HCT116 (cell line): ENCODE measurements at regions not wholly inside any gene's neighbourhood (a gene's known extent, or its start where the extent isn't known, plus 50 kb on each side); places are given as distances from the start of the nearest gene placed in this dataset.

ENCODE experiments used
- ATAC-seq: fragments of 200-7000 bp; cut with Tn5 transposase; 2 replicates; pipeline ENCODE4 v1.9.1; 2020; ENCODE audit warnings: mild to moderate bottlenecking, moderate library complexity
- BruUV-seq: library from RNA; stranded (reverse); fragments of 400-500 nt; replicated peaks from 2 replicates; lab custom pipeline; 2021; lab: Mats Ljungman, UMichigan
- CTCF ChIA-PET: fragments of 300-600 bp; sonication (Branson Sonifier 250); formaldehyde crosslinking; loops from one replicate; lab custom pipeline; 2021; ENCODE audit warnings: antibody characterized with exemption; lab: Charles Lee
- POLR2A ChIA-PET: fragments of 300-600, 350-600 bp; sonication (Branson Sonifier 250); formaldehyde crosslinking; loops from one replicate; lab custom pipeline; 2021; ENCODE audit warnings: antibody characterized with exemption; lab: Charles Lee
- RAD21 ChIA-PET, 2 experiments: fragments of 300-600 bp; sonication (Branson Sonifier 250); formaldehyde crosslinking; loops; one replicate each; lab custom pipeline; 2023; ENCODE audit warnings: low total read pairs in 2 of 2; ENCODE audit not compliant: uncharacterized antibody in 2 of 2, unreplicated experiment in 2 of 2, low non-redundant PET in 1 of 2; lab: Charles Lee
- DNase-seq: peaks from one replicate; pipeline ENCODE4 v3.0.0-alpha.2; 2010; ENCODE audit warnings: low read depth, low spot score
- H2AFZ ChIP-seq: fragments of 200-600 bp; shearing (Covaris generic), sonication (generic); 2 replicates; pipeline ENCODE4 v1.6.1; 2017; ENCODE audit warnings: low read depth, mixed run types, mixed read lengths, antibody characterized with exemption, low read length; ENCODE audit not compliant: poor library complexity, severe bottlenecking
- H3K27ac ChIP-seq: 2 replicates; pipeline ENCODE4 v1.5.1; 2012; ENCODE audit warnings: low read depth, low read length
- H3K27me3 ChIP-seq: fragments of 200-600 bp; sonication (generic); 2 replicates; pipeline ENCODE4 v1.6.1; 2016; ENCODE audit warnings: mixed run types, low read length, mixed read lengths; ENCODE audit not compliant: insufficient read depth
- H3K36me3 ChIP-seq, 2 experiments: fragments of 200-500 bp in 1 of 2; fragments of 200-600 bp in 1 of 2; sonication (Bioruptor generic) in 1 of 2; sonication (generic) in 1 of 2; 2 replicates each; pipeline versions ENCODE4 v1.5.1 to v1.6.1; 2014 to 2016; ENCODE audit warnings: low read length in 2 of 2, inconsistent platforms in 1 of 2, mixed read lengths in 1 of 2, mixed run types in 1 of 2; ENCODE audit not compliant: insufficient read depth in 2 of 2, control insufficient read depth in 1 of 2
- H3K4me1 ChIP-seq, 2 experiments: fragments of 200-600 bp in 1 of 2; sonication (generic) in 1 of 2; 2 replicates each; pipeline versions ENCODE4 v1.5.1 to v1.6.1; 2012 to 2017; ENCODE audit warnings: low read length in 2 of 2, inconsistent platforms in 1 of 2, mild to moderate bottlenecking in 1 of 2, mixed read lengths in 1 of 2, mixed run types in 1 of 2, moderate library complexity in 1 of 2; ENCODE audit not compliant: insufficient read depth in 2 of 2, control insufficient read depth in 1 of 2
- H3K4me2 ChIP-seq: fragments of 200-600 bp; sonication (generic); 2 replicates; pipeline ENCODE4 v1.6.1; 2017; ENCODE audit warnings: mixed run types, low read length, mixed read lengths
- H3K4me3 ChIP-seq, 2 experiments: fragments of 200-600 bp in 1 of 2; sonication (generic) in 1 of 2; replicated peaks in 1 of 2; 2 replicates each; pipeline ENCODE4 v1.5.1; 2011 to 2016; ENCODE audit warnings: low read length in 2 of 2, control low read depth in 1 of 2, low read depth in 1 of 2, mild to moderate bottlenecking in 1 of 2, mixed read lengths in 1 of 2, mixed run types in 1 of 2
- H3K79me2 ChIP-seq: fragments of 200-600 bp; sonication (generic); 2 replicates; pipeline ENCODE4 v1.6.1; 2017; ENCODE audit warnings: mild to moderate bottlenecking, mixed run types, low read length, moderate library complexity, mixed read lengths; ENCODE audit not compliant: insufficient read depth
- H3K9ac ChIP-seq: fragments of 200-600 bp; sonication (generic); 2 replicates; pipeline ENCODE4 v1.6.1; 2016; ENCODE audit warnings: low read length, mixed read lengths
- H3K9me2 ChIP-seq: fragments of 200-600 bp; sonication (generic), shearing (Covaris generic); 2 replicates; pipeline ENCODE4 v1.6.1; 2017; ENCODE audit warnings: mixed run types, mild to moderate bottlenecking, moderate library complexity; ENCODE audit not compliant: insufficient read depth
- H3K9me3 ChIP-seq, 2 experiments: fragments of 200-500 bp in 1 of 2; fragments of 200-600 bp in 1 of 2; sonication (Bioruptor generic) in 1 of 2; sonication (generic) in 1 of 2; 2 replicates each; pipeline ENCODE4 v1.6.1; 2014 to 2017; ENCODE audit warnings: low read length in 2 of 2, mixed read lengths in 2 of 2, inconsistent platforms in 1 of 2, low read depth in 1 of 2, mild to moderate bottlenecking in 1 of 2, mixed run types in 1 of 2, moderate library complexity in 1 of 2; ENCODE audit not compliant: control insufficient read depth in 1 of 2, insufficient read depth in 1 of 2
- H4K20me1 ChIP-seq: fragments of 200-600 bp; sonication (generic), shearing (Covaris generic); 2 replicates; pipeline ENCODE4 v1.6.1; 2017; ENCODE audit warnings: mixed run types, mild to moderate bottlenecking, moderate library complexity; ENCODE audit not compliant: insufficient read depth
- JUND ChIP-seq: IDR thresholded peaks from 2 replicates; pipeline ENCODE4 v1.6.1; 2012
- TCF7L2 ChIP-seq: IDR thresholded peaks from 2 replicates; pipeline ENCODE4 v1.7.0; 2011; ENCODE audit warnings: borderline replicate concordance, inconsistent platforms; ENCODE audit not compliant: insufficient read depth, insufficient read length; ENCODE audit errors: extremely low read depth
- ZBTB33 ChIP-seq: IDR thresholded peaks from 2 replicates; pipeline ENCODE4 v1.6.1; 2011; ENCODE audit warnings: mild to moderate bottlenecking, low read length, moderate library complexity; ENCODE audit not compliant: insufficient replicate concordance; ENCODE audit errors: extremely low read depth
- intact Hi-C: fragments of 100-400 bp; cut with micrococcal nuclease; formaldehyde crosslinking; loops from 2 replicates; pipeline ENCODE4 v1.10.0; 2022

DNA sequence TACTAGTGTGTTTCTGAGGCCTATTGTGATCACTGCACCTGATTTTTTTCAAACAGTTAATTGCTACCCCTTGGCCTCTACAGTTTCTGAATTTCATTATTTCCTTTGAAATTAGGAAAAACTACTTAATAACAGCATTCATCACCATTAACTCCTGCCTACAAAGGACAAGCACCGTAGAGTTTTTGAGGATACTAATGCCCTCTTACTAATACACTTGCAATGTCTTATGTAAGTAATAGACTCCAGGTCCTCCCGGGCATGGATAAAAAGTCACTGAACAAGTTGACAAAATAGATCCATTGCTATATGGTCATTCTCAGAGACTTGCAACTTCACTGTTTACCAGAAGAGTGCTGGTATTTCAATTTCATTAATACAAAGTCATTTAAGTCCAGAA, 1172.5 kb downstream of the CDH12 start:
- intact Hi-C loops, result no loop called here
- ATAC-seq, result no peak
- Histone ChIP-seq H2AFZ (no peak overlapping the region), H3K4me3 (no peak overlapping the region), H3K9ac (no peak overlapping the region), H3K27me3 (no peaks in the 10 kb centered on the region), H3K36me3 (no peaks in the 10 kb centered on the region), H3K79me2 (no peaks in the 10 kb centered on the region), H3K4me2 (no peak overlapping the region), H3K9me3 (peaks cover 8 to 19% of the 10 kb centered on the region in 2 experiments; a peak in 2 of 4 replicates), H3K4me1 (no peaks in the 10 kb centered on the region), H3K27ac (no peak overlapping the region), H4K20me1 (no peaks in the 10 kb centered on the region; the same call in 1 of the 2 replicates), H3K9me2 (no peaks in the 10 kb centered on the region)
- no TSS peak for BruUV-seq
- ChIA-PET CTCF (no interaction called here), RAD21 (no interaction called here), POLR2A (no interaction called here)
- DNase-seq, result no peak
- TF ChIP-seq JUND (no peak), TCF7L2 (no peak)

DNA sequence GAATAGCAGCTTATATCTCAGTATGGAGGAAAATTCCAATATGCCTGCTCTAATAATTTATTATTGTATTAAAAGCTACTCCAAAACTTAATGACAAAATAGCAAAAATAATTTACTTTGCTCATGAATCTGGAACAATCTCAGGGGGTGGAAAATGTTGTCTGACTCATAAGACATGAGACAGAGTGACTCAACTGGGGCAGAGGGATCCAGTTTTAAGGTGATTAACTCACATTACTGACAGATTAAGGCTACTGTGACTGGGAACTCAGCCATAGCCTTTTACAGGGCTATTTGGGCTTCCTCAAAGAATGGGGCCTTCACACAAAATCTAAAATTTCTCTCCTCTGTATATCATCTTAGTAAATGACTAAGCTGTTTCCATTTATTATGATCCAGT, 1172.9 kb downstream of the CDH12 start:
- ChIA-PET CTCF (no interaction called here), RAD21 (no interaction called here), POLR2A (no interaction called here)
- intact Hi-C loops, result no loop called here
- no peaks in the 10 kb centered on the region for H3K9me2 ChIP-seq
- H3K4me3 ChIP-seq, result no peak overlapping the region
- H3K9ac ChIP-seq, result no peak overlapping the region
- no peak overlapping the region for H3K27ac ChIP-seq
- no peaks in the 10 kb centered on the region for H3K79me2 ChIP-seq
- H3K27me3 ChIP-seq, result no peaks in the 10 kb centered on the region
- no TSS peak for BruUV-seq
- no peak for DNase-seq
- no peak for TF ChIP-seq ZBTB33
- TF ChIP-seq, all 23 proteins: peak for 0
- Histone ChIP-seq H2AFZ (no peak overlapping the region), H3K4me2 (no peak overlapping the region), H3K4me1 (no peaks in the 10 kb centered on the region), H3K9me3 (peaks cover 8 to 19% of the 10 kb centered on the region in 2 experiments; a peak in 2 of 4 replicates), H3K36me3 (no peaks in the 10 kb centered on the region), H4K20me1 (no peaks in the 10 kb centered on the region)
- ATAC-seq, result no peak
